Colonic mucosa (tissue), 4 donors: ENCODE measurements at regions not wholly inside any gene's neighbourhood (a gene's known extent, or its start where the extent isn't known, plus 50 kb on each side); places are given as distances from the start of the nearest gene placed in this dataset.

Experiments used
- DNase-seq: peaks from one replicate; pipeline ENCODE4 v3.0.0-alpha.2; 2020
- H3K27ac ChIP-seq: fragments of 200-600 bp; one replicate; pipeline ENCODE4 v1.8.0; 2021
- H3K27me3 ChIP-seq: fragments of 200-600 bp; one replicate; pipeline ENCODE4 v1.8.0; 2021
- H3K36me3 ChIP-seq: fragments of 200-600 bp; one replicate; pipeline ENCODE4 v1.8.0; 2021
- H3K4me1 ChIP-seq: fragments of 200-600 bp; one replicate; pipeline ENCODE4 v1.8.0; 2021; ENCODE audit warnings: mild to moderate bottlenecking
- H3K4me3 ChIP-seq: fragments of 200-600 bp; one replicate; pipeline ENCODE4 v1.8.0; 2021
- H3K9ac ChIP-seq, 2 donors: one replicate each; pipeline ENCODE4 v1.7.0; 2013; ENCODE audit warnings: control low read depth in 2 of 2, low read depth in 2 of 2, low read length in 2 of 2
- H3K9me3 ChIP-seq: fragments of 200-600 bp; one replicate; pipeline ENCODE4 v1.8.0; 2021
- intact Hi-C: fragments of 100-400 bp; cut with DNase I; formaldehyde crosslinking; loops from one replicate; pipeline ENCODE4 v1.14.1; 2022
- TF ChIP-seq, protein P1 (sequence below): fragments of 200-600 bp; IDR thresholded peaks from one replicate; pipeline ENCODE4 v1.8.0; 2022; ENCODE audit warnings: antibody characterized with exemption, mild to moderate bottlenecking
- donor health status: healthy.
- donor health status: DM: no; HTN: no; CAD: no.
- donor health status: DM: no; HTN: no; CAD: no.

DNA sequence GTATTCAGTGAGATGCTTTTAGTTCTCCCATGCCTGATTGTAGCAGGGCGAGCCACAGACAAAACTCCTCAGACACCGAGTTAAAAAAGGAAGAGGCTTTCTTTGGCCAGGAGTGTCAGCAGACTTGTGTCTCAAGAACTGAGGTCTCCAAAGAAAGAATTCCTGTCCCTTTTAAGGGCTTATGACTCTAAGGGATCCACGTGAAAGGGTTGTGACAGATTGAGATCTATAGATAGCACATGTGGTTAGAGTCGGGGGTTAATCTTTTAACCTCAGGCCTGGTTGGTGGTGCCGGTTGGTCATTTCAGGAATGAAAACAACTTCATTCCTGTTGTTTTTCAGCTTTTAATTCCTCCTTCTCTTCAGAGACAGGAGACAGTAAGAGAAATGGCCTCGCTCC lies 168.8 kb upstream of the GRIK2 start:
- no peak overlapping the region for H3K9ac ChIP-seq

DNA sequence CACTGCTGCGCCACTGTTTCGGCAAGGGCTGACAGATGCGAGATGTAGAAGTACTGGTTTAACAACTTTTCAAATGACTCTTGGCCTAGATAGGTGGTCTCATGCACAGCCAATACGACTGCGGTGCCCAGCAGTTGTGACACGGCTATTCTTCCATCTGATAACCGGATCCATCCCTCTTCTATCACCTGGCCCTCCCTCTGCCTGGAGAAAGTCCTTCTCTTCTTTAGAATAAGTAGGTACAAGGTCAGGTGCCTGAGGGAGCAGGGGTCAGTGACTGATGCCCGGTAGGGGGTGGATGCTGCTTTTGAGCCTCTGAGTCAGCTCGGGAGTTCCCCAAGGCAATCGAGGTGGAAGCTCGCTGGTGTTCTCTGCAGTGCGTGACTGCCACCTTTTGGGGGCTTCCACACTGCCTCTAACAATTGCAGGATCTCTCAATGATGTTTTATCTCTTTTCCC lies 166.8 kb upstream of the GRIK2 start:
- TF ChIP-seq, protein P1, sequence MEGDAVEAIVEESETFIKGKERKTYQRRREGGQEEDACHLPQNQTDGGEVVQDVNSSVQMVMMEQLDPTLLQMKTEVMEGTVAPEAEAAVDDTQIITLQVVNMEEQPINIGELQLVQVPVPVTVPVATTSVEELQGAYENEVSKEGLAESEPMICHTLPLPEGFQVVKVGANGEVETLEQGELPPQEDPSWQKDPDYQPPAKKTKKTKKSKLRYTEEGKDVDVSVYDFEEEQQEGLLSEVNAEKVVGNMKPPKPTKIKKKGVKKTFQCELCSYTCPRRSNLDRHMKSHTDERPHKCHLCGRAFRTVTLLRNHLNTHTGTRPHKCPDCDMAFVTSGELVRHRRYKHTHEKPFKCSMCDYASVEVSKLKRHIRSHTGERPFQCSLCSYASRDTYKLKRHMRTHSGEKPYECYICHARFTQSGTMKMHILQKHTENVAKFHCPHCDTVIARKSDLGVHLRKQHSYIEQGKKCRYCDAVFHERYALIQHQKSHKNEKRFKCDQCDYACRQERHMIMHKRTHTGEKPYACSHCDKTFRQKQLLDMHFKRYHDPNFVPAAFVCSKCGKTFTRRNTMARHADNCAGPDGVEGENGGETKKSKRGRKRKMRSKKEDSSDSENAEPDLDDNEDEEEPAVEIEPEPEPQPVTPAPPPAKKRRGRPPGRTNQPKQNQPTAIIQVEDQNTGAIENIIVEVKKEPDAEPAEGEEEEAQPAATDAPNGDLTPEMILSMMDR = no peak
- intact Hi-C loops = loop anchor here (10.0 kb wide), 1 partner anchor 112 kb away; no protein-coding TSS in a partner anchor
- Histone ChIP-seq H3K36me3 (no peaks in the 10 kb centered on the region), H3K27me3 (no peaks in the 10 kb centered on the region), H3K27ac (no peak overlapping the region), H3K9me3 (no peaks in the 10 kb centered on the region), H3K4me3 (no peak overlapping the region), H3K4me1 (no peaks in the 10 kb centered on the region), H3K9ac (no peak overlapping the region)
- DNase-seq = no peak

More for the DNA sequence above, 168.8 kb upstream of the GRIK2 start:
- no peak for DNase-seq
- no peak overlapping the region for H3K27ac ChIP-seq
- no peaks in the 10 kb centered on the region for H3K27me3 ChIP-seq
- no peaks in the 10 kb centered on the region for H3K36me3 ChIP-seq
- TF ChIP-seq, protein P1 = no peak
- no peaks in the 10 kb centered on the region for H3K4me1 ChIP-seq
- H3K9me3 ChIP-seq = no peaks in the 10 kb centered on the region
- intact Hi-C loops = loop anchor here (10.0 kb wide), 1 partner anchor 110 kb away; no protein-coding TSS in a partner anchor
- H3K4me3 ChIP-seq = no peak overlapping the region

DNA sequence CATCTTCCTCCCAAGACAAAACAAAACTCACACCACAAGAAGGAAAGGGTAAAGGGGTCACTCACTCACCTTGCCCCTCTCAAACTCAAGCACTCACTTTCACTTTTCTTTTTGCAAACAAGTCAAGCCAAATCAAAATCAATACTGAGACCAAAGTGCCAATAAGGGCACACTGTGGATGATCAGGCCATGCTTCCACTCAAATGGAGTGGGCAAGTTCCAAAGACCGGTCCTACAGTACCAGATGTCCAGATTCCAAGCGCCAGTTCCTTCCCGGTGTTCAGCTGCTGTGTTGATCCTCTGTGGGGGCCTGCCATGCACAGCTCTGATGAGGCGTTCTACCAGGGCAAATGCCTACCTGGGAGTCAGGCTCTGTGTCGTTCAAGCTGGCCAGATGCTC lies 162.6 kb upstream of the GRIK2 start:
- Histone ChIP-seq H3K36me3 (no peaks in the 10 kb centered on the region), H3K27me3 (no peaks in the 10 kb centered on the region), H3K27ac (no peak overlapping the region), H3K9ac (no peak overlapping the region), H3K4me3 (no peak overlapping the region), H3K4me1 (no peaks in the 10 kb centered on the region), H3K9me3 (no peaks in the 10 kb centered on the region)
- DNase-seq = no peak
- TF ChIP-seq, protein P1 = no peak
- intact Hi-C loops = no loop called here

DNA sequence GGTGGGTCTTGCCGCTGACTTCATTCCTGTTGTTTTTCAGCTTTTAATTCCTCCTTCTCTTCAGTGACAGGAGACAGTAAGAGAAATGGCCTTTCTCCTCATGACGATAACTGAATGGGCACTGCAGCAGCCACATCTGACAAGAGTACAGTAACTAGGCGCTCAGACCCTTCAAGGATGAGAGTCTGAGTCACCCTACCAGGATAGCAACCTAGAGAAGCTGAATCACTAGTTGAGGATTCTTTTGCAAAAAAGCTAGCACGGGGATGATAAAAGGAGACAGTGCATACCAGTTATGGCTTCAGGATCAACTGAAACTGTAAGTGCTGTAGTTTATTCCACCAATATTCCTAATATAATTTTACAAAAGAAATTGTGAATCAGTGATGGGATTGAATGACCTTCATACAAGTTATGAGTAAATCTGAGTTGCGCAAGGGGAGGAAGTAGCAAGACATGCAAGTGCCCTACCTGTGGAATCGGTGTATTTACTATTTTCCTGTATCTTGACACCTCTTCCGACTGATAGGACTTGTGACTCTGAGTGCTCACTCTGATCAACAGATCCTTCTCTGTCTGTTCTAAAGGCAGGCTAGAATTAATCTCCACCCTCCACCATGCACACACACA lies 161.8 kb upstream of the GRIK2 start:
- TF ChIP-seq, protein P1 = no peak
- Histone ChIP-seq H3K9ac (no peak overlapping the region), H3K27ac (no peak overlapping the region), H3K4me3 (no peak overlapping the region), H3K4me1 (no peaks in the 10 kb centered on the region), H3K9me3 (no peaks in the 10 kb centered on the region), H3K27me3 (no peaks in the 10 kb centered on the region), H3K36me3 (no peaks in the 10 kb centered on the region)
- intact Hi-C loops = no loop called here
- DNase-seq = no peak

DNA sequence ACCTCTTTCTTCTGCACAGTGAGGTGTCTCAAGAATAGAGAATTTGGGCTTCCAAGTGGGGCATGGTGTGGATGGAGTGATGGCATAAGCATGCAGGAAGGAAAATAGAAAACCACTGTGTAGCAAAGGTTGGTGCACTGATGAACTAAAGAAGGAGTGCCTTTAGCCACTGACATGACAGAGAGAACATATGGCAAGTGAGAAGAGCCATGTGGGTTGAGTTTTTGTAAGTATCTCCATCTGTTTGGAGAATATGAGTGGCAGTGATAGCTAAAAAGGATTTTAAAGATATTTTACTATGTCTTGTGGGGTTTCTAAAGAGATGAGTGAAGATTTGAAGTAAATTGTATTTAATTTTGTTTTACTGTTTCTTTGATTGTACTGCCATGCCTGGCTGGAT lies 160.5 kb upstream of the GRIK2 start:
- intact Hi-C loops = no loop called here
- no peak for DNase-seq
- no peak overlapping the region for H3K27ac ChIP-seq

More for the DNA sequence above, 160.5 kb upstream of the GRIK2 start:
- Histone ChIP-seq H3K36me3 (no peaks in the 10 kb centered on the region), H3K4me1 (no peaks in the 10 kb centered on the region), H3K9ac (no peak overlapping the region), H3K27me3 (no peaks in the 10 kb centered on the region), H3K4me3 (no peak overlapping the region), H3K9me3 (no peaks in the 10 kb centered on the region)
- TF ChIP-seq, protein P1 = no peak
